COLO668 (cell line): ENCODE measurements at regions not wholly inside any gene's neighbourhood (a gene's known extent, or its start where the extent isn't known, plus 50 kb on each side); places are given as distances from the start of the nearest gene placed in this dataset.

ENCODE experiments used
- DNase-seq: peaks from one replicate; lab custom pipeline; 2025; ENCODE audit not compliant: unreplicated experiment; lab: John Stamatoyannopoulos, UW

DNA sequence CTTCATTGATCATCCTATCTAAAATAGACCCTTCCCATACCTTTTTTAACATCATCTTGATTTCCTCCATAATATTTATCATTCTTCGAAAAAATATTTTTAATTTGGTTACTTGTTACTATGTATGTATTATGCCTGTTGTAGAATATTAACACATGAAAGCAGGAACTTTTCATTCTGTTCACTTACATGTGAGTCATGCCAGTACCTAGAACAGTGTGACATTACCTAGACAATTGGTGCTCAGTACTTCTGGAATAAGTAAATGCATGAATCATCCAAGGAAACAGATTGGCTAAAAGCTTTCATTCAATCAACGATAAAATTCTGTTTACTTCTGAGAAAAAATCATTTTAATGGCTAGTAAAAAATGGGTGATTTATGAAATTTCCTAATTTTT, 76.4 kb downstream of the CXXC4 start:
- no peak for DNase-seq

DNA sequence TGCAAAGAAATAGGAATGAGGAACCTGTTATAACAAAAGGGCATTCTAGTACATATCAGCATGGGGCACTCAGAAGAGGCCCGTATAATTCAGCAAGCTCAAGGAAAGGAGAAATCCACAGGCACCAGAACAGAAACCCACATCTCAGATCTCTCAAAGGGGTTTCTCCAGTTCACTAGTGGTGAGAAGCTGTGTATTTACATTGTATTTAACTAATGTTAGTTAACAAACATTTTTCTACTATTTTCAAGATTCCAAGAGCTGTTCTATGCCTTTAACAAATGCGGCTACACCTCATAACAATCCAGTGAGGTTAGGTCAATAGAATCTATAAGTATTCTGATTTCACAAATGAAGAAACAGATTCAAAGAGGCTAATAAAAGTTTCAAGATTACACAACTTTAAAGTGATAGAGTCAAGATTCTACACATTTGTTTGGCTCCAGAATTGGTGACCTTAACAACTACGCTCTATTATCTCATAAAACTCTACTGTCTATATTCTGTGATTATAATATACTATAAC, 77.3 kb downstream of the CXXC4 start:
- no peak for DNase-seq

DNA sequence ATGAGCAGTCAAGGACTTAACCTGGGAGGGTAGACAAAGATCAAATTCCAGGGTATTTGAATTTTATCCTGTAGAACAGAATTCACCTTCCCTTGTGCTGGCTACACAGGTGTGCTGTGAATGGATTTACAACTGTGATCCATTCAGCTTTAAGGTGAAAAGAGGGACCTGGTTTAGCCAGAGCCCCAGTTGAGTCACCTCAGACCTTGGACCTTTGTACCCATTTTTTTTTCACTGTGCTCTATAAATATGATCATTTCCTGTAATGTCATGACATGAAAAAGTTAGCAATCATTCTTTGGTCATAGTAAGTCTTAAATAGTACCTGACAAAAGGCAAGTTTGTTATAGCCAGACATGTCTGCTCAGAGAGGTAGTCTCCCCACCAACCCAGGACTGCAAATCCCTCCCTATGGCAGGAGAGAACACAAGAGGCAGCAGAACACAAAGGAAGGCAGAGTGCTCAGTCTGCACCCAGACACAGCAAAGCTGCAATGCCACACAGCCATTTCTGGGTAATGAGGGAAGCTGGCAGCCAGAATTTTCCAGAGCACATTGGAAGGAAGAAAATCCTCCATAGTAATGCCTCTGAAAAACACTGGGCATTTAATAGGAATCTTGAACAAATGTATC, 77.9 kb downstream of the CXXC4 start:
- no peak for DNase-seq

DNA sequence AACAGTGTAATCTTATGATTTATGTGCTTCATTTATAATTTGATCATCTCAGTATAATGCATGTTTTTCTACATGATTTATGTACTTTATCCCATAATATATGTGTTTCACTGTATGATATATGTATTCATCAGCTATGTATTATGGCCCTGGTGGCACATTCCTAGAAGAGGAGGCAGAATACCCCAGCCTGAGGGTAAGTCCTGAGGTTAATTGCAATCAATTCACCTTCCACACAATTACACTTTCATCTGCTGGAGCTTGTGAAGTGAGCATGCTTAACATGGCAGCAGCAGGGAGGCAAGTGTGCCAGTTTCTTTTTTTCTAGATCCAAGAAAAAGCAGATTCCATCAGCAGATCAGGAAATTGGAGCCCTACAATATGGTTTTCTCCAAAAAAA, 81.2 kb downstream of the CXXC4 start:
- DNase-seq = no peak

DNA sequence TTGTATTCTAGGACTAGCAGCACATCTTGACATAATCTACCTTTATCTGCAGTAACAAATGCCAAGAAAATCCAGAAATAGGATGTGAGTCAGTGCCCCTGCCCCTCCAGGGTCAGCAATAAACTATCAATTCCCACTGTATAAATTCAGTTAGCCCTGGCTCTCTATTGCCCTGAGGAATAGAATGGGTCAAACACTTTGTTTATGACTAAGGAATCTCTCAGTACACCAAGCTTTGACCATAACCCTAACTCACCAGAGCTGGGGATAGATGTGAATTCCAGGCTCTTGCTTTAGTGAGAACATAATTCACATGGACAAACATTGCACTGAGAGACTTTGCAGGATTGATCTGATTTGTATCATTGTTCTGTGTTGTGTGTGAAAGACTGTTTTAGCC, 82.3 kb downstream of the CXXC4 start:
- DNase-seq = no peak

DNA sequence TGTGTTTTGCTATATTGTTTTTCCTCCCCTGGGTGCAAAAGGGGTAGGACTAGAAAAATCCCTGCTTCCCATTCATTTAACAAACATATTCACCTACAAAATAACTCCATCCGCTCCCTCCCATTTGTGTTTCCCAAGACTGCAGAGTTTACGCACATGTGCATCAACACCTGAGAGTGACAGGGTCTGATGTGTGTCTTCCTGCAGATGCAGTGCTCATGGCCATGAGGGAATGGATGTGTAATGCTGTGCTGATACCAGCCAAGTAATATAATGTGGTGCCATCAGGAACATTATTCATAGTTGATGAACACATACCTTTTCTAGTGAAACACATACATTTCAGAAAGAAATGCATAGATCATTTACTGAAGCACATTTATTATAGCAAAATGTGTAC, 83.2 kb downstream of the CXXC4 start:
- DNase-seq = no peak

DNA sequence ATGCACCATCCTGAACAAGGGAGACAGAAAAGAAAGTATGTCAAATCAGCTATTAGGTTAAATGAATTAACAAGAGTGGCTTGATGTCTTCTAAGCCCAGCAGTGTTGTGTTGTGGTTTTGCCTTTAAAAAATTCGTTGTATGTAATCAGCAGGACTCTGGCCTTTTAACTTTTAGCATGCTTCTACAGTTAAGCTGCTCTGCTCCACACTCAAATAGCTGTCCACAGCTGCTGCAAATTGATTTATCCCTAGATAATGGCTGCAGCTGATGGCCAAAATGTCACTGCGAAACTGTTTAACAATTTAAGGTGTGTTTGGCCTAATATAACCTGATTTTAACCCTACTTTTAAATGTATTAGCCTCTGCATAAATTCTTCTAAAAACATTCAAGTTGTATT, 85.8 kb downstream of the CXXC4 start:
- DNase-seq = no peak

DNA sequence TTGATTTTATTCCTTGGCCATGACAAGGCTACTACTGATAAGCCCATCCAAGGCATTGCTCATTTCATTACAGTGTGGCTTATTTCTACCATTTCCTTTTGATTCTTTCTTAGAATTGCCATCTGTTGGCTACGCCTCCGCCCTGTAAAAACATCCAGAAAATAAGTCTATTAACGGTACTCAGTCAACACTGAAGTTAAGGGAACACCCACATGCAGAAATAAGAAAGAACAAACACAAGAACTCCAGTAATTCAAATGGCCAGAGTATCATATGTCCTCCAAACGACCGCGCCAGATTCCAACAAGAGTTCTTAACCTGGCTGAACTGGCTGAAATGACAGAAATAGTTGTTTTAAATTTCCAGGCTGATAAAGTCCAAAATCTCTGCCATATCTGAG, 90.3 kb downstream of the CXXC4 start:
- DNase-seq = no peak

DNA sequence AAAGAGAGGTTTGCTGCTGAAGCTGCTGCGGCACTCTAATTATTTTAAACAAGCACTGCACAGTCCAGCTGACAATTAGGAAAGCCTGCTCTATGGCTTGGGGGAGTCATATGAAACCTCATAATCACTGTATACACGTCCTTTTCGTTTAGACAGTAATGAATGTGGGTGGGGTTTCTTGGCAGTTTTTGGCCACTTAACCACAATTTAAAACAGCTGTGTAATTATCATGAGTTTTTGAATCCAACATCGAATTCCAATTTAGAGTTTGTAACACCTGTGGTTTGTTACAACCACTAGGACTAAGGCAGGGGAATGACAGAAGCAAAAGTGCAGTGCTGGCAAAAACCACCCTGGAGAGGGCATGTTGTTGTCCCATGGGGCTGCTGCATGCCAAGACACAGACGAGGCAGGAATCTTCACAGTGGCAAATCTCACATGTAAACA, 99.5 kb downstream of the CXXC4 start:
- no peak for DNase-seq

DNA sequence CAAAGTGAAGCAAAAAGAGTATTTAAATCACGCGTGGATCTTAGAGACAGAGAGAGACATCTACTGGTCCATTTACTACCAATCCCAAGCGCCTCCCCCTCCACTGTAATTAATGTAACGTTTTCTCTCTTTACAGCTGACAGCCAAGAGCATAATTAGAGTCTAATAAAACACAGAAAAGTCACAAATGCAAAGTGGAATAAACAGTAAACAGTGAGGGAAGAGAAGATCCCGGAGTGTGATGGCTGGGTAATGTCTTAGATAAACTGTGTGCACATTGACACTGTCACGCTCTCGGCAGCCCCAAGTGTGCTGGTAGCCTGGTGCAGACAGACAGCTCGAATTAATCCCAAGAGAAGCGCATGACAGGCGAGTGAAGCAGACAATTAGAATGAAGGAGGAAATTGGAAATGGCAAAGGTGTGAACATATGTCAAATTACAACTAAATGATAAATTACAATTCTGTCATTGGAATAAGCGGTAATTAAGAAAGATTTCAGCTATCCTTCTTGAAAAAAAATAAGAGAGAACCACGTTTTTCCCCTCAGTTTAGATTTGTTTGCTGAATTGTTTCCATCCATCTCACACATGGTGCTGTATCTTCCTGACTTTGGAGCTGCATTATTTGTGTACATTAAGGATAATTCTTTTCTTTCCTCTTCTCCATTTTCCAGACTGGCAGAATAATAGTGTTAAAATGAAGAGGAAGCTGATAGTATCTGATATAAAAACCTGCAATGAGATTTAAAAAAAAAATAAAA, 100.1 kb downstream of the CXXC4 start:
- DNase-seq = no peak

DNA sequence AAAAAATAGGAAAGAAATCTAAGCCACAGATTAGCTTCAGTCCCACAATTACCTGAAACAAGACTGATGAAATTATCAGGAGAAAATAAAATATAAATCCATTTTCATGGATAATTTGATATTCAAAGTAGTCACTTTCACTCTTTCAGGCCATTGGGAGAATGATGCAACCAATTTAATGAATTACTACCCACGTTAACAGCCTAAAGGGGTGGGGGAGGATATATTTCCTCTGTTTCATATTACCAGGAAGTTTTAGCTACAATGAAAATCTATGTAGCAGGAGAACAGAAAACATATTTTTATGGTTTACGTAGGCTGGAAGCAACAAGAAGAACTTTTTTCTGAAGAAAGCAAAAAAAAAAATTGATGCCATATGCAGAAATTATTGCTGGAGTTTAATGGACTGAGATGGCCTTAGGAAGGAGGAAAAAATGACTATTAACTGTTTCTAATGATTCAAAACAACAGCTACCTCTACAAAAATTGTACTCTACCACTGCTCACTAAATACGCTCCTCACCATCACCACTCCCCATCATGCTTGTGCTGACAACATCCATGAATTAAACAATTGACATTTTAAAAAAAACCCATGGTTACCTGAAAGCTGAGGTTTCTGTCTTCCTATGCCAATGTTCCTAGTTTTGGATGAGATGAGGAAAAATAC, 100.9 kb downstream of the CXXC4 start:
- no peak for DNase-seq

DNA sequence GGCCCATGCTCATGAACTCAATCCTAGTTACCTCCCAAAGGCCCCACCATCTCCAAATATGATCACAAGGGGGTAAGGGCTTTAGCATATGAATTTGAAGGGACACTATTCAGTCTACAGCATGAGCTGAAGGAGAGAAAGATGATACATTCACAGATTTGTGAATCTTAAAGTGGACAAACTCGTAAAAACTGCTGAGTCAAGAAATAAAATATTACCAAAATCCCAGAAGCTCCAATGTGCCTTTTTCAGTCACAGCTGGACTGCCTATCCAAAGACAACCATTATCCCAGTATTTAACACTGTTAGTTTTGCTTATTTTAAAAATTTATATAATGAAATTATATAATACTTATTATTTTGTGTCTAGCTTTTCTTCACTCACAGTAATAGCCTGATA, 109.0 kb downstream of the CXXC4 start:
- DNase-seq = no peak

DNA sequence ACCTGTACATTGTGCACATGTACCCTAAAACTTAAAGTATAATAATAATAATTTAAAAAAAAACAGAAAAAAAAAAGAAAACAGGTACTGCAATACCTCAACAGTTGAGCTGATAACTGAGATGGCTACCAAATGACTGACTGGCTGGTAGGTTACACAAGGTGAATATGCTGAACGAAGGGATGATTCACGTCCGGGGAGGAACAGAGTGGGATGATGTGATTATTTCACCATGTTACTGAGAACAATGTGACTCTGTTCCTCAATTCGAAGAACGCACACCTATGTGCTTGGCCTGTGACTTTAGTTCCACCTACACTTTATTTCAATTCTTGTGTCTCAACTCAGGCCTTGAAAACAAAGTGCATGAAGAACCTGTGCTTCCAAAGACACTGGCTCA, 111.7 kb downstream of the CXXC4 start:
- DNase-seq = no peak

DNA sequence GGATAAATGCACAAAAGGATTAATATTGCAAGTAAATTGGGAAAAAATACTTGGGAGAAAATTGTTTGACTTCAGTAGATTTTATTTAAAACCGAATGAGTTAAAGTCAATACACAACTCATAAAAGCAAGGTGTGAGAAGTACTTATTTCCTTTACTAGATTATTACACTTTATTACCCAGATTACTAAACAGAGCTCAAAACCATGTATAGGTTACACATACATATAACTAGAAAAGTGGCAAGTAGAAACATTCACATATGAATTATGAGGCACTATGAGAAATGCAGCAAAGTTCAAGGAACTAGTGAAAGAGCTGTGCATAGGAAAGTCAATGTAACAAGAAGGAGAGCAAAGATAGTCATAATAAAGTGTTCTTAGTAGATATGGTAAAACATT, 113.0 kb downstream of the CXXC4 start:
- DNase-seq = no peak

DNA sequence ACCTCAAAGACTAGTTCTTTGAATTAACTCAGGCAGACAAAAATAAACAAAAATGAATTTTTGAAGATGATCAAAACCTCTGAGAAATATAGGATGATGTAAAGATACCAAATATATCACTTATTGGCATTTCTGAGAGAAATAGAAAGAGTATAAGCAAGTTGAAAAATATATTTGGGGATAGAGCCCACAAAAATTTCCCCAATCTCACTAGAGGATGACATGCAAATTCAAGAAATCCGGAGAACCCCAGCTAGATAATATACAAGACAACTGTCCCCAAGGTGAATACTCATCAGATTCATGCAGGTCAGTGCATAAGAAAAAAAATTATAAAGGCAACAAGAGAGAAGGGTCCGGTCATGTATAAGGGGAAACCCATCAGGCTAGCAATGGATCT, 129.1 kb downstream of the CXXC4 start:
- DNase-seq = no peak

DNA sequence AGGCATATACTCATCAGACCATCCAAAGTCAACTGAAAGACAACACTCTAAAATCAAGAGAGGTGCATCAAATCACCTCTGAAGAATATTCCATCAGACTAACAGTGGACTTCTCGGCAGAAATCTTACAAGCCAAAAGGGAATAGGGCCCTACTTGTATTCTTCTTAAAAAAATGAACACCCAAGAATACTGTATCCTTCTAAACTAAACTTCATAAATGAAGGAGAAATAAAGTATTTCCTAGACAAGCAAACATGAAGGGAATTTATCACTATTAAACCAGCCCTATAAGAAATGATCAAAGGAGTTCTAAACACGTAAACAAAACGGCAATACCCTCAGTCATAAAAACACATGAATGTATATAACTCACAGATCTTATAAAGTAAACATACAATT, 141.2 kb downstream of the CXXC4 start:
- DNase-seq = no peak

DNA sequence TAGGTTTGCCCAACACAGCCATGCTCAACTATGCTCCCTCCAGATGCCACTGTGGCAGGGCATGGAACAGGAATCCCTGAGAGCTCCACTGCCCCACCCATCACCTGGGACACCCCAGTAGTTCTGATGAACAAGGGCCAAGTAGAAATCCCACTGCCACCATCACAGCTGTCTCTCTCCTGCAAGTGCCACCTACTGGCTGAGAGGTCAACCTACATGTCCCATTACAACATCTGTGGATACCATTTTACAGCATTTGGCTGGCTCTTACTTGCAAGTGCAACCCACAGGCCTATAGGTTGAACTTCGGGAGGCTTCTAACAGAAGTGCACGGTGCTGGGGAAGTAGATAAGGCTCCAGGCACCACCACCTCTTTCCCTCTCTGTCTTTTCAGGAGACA, 142.5 kb downstream of the CXXC4 start:
- DNase-seq = no peak

DNA sequence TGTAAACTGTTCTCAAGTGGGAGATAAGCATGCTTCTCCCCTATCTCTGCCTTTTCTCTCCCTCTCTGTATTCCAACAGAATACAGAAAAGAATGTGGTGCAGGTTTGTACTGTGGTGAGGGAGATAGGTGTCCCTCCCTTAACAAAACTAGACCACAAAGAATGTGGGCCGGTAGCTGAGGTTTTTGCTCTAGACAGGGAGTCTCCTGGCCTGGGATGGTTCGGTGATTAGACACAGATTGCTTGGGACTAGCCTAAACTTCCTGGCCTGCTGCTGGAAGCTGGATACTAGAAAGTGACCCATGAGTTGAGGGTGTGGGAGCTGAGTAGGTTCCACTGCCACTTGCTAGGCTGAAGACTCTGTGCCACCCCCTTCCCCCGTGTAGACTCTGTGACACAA, 143.0 kb downstream of the CXXC4 start:
- no peak for DNase-seq

DNA sequence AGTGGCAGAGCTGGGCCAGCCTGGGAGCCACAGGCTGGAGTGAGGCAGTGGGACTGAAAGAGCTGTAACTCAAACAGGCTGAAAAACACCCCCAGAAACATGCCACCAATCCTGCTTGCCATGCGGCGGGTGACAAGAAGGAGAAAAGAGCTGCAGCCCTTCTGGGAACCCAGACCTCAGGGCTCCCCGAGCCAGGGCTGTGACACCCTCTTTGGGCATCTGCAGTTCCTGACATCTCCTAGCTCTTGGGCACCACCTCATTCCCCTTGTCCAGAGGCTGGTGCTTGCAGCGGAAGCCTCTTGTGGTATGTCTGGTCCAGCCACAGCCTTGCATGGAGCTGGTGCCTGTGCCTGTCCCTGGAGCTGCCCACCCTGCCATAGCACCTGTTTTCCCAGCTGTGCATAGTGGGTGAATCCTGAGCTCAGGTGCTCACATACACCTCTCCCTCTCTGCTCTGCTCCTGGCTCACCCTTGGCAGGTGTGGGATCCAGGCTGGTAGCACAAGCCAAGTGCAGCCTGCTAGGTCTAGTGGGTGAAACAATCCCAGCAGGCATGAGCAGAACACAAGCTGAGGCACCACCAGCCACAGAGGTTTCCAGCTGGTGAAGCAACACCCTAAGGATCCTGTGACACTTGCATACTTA, 149.0 kb downstream of the CXXC4 start:
- DNase-seq = no peak

DNA sequence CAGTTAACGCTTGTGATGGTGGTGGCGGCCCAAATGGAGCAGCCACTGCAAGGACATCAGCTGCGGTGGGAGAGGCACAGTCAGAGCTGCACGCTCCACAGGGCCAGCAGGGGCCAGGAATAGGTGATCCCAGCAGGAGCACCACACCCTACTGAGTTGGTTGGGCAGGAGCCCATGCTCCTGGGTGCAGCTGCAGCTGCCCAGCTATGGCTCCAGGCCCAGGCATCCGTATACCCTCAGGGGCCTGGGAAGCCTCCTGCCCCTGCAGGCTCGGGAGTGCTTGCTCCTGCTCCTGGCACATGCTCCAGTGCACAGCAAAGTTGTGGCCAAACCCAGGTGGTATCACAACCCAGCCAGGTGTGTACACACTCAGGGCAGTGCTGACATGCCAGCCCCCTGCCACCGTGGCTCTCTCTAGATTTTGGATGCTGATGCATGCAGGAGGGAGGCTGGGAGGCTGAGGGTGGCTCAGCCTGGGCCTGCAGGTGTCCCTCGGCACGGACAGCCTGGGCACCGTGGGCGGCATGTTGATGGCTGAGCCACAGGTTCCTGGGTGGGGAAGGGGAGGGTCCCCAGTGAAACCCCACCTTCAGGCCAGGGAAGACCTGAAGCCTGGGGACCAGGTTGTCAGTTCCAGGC, 150.2 kb downstream of the CXXC4 start:
- no peak for DNase-seq

DNA sequence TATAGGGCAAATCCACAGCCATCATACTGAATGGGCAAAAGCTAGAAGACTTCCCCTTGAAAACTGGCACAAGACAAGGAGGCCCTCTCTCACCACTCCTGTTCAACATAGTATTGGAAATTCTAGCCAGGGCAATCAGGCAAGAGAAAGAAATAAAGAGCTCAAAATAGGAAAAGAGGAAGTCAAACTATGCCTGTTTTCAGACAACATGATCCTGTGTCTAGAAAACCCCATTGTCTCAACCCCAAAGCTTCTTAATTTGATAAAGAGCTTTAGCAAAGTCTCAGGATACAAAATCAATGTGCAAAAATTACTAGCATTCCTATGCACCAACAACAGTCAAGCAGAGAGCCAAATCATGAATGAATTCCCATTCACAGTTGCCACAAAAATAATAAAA, 160.3 kb downstream of the CXXC4 start:
- DNase-seq = no peak
